ENCODE measurements at regions not wholly inside any gene's neighbourhood (a gene's known extent, or its start where the extent isn't known, plus 50 kb on each side); places are given as distances from the start of the nearest gene placed in this dataset.

DNA sequence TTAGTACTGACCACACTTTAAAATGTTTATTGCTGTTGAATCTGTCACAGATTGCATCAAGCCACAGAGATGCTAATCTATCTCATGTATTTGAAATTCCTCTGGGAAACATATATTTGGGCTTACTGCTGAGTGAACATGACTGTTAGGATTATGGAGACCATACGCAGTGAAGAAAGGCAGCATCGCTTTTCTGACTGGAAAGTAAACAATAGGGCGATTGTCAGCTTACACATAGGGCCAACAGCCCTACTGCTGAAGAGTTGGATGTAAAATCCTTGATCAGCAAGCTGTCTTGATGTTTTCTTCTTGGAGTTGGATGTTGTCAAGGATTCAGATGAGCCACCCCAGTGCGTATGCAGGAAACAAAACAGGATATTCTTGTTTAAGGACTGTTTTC lies 368.7 kb upstream of the ADGRL2 start:
- H3K9ac ChIP-seq (ENCODE audit: low read length in 3 of 3): no peak overlapping the region
- H3K27me3 ChIP-seq (ENCODE audit: control insufficient read depth, insufficient read depth, low read length): no peaks in the 10 kb centered on the region
- peak overlapping the region; percentile 38 to 76 for H3K27ac ChIP-seq (ENCODE audit: low read depth in 2 of 2, low read length in 2 of 2)
- H3K36me3 ChIP-seq (ENCODE audit: control insufficient read depth in 2 of 3, insufficient read depth in 3 of 3, low read length in 3 of 3): no peaks in the 10 kb centered on the region
- H3K9me3 ChIP-seq (ENCODE audit: control insufficient read depth in 2 of 3, insufficient read depth in 1 of 3, low read length in 3 of 3): no peaks in the 10 kb centered on the region
- peaks cover 0 to 4% (median 3%) of the 10 kb centered on the region in 3 donors for H3K4me1 ChIP-seq (ENCODE audit: control insufficient read depth in 2 of 3, insufficient read depth in 2 of 3, low read depth in 1 of 3, low read length in 3 of 3)
- FAIRE-seq: no peak
- no peak for TF ChIP-seq CTCF (IDR thresholded peaks at IDR 0.05; ENCODE audit: borderline replicate concordance, extremely low read depth, insufficient read depth)
- peak in 1 of 5 donors; percentile 46 for DNase-seq
- H3K4me3 ChIP-seq (ENCODE audit: low read length in 3 of 3): no peak overlapping the region
- intact Hi-C loops (cut with DNase I): no loop called here

DNA sequence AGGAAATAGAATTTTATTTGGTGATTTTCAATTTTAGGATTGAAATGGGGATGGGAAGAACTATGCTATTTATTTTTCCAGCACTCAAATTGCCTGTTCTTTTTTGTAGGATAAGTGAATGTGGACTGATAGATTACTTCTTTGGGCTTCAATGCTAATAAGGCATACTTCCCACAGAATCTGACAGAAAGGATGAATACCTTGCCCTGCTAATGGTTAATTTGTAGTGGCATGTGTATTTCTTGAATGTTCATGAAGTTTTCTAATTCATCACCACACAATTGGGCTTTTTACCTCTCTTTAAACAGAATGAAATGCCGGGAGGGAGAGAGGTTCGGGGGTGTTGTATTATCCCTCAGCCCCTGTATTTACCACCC lies 369.1 kb upstream of the ADGRL2 start:
- Histone ChIP-seq H3K4me3 (ENCODE audit: low read length in 3 of 3) (no peak overlapping the region), H3K27me3 (ENCODE audit: control insufficient read depth, insufficient read depth, low read length) (no peaks in the 10 kb centered on the region), H3K27ac (ENCODE audit: low read depth in 2 of 2, low read length in 2 of 2) (peak overlapping the region; percentile 38 to 76), H3K4me1 (ENCODE audit: control insufficient read depth in 2 of 3, insufficient read depth in 2 of 3, low read depth in 1 of 3, low read length in 3 of 3) (peaks cover 0 to 4% (median 3%) of the 10 kb centered on the region in 3 donors), H3K36me3 (ENCODE audit: control insufficient read depth in 2 of 3, insufficient read depth in 3 of 3, low read length in 3 of 3) (no peaks in the 10 kb centered on the region), H3K9ac (ENCODE audit: low read length in 3 of 3) (no peak overlapping the region), H3K9me3 (ENCODE audit: control insufficient read depth in 2 of 3, insufficient read depth in 1 of 3, low read length in 3 of 3) (no peaks in the 10 kb centered on the region)
- FAIRE-seq (no peak), DNase-seq (no peak)
- no peak for TF ChIP-seq CTCF (IDR thresholded peaks at IDR 0.05; ENCODE audit: borderline replicate concordance, extremely low read depth, insufficient read depth)
- intact Hi-C loops (cut with DNase I): no loop called here

DNA sequence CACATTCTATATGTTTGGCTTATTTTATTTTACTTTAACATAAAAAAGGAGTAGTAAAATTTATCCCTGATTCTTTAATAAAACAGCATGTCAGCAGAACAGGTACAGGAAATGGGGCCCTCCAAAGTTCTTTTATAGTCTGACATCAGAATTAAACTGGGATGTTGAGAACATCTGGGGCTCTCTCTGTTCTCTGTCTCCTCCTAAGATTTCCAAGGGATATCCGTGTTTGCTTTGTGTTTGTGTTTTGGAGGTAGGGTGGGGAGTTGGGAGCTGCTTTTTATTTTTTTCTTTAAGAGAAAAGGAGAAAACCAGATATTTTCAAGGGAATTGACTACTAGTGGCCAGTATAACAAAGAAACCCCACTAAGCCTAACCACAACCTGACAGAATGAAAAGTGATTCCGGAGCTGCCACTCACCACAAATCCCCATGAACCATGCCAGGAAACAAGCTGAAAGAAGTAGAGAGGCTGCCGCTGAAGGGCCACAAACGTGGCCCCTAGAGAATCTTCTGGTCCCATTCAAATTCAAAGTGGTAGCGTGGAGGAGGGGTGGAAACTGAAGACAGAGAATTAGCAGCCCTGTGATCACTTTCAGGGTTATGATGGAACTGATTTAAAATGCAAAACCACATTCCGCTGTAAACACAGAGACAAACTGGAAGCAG lies 369.6 kb upstream of the ADGRL2 start:
- H3K4me3 ChIP-seq (ENCODE audit: low read length in 3 of 3): no peak overlapping the region
- no peak for TF ChIP-seq CTCF (IDR thresholded peaks at IDR 0.05; ENCODE audit: borderline replicate concordance, extremely low read depth, insufficient read depth)
- peaks cover 0 to 4% (median 3%) of the 10 kb centered on the region in 3 donors for H3K4me1 ChIP-seq (ENCODE audit: control insufficient read depth in 2 of 3, insufficient read depth in 2 of 3, low read depth in 1 of 3, low read length in 3 of 3)
- no peaks in the 10 kb centered on the region for H3K36me3 ChIP-seq (ENCODE audit: control insufficient read depth in 2 of 3, insufficient read depth in 3 of 3, low read length in 3 of 3)
- no peak overlapping the region for H3K9ac ChIP-seq (ENCODE audit: low read length in 3 of 3)
- intact Hi-C loops (cut with DNase I): no loop called here
- no peak for DNase-seq
- FAIRE-seq: no peak
- no peaks in the 10 kb centered on the region for H3K27me3 ChIP-seq (ENCODE audit: control insufficient read depth, insufficient read depth, low read length)
- peak overlapping the region; percentile 27 to 65 for H3K27ac ChIP-seq (ENCODE audit: low read depth in 2 of 2, low read length in 2 of 2)
- no peaks in the 10 kb centered on the region for H3K9me3 ChIP-seq (ENCODE audit: control insufficient read depth in 2 of 3, insufficient read depth in 1 of 3, low read length in 3 of 3)

All from kidney (tissue), 13 donors.